ENCODE measurements at regions not wholly inside any gene's neighbourhood (a gene's known extent, or its start where the extent isn't known, plus 50 kb on each side); places are given as distances from the start of the nearest gene placed in this dataset.

DNA sequence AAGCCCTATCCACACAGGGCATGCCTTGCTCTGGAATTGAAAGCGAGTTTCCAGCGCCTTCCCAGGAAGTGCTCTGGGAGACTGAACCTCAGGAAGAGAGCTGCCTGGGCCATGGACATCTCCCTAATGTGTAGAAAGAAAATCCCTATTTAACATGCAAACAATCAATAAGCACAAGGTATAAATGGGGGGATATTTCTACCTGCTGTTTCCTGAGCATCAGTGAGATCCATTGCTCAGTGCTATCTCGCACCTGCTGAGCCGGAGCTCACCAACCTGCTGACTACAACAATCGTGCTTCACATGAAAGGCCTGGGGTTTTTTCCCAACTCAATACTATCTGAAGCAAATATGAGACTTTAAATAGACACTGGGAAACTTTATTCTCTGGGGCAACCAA is 584.0 kb downstream of the GLRX3 start:
- H3K9me3 ChIP-seq, result no peaks in the 10 kb centered on the region
- no peaks in the 10 kb centered on the region for H3K4me1 ChIP-seq
- intact Hi-C loops (cut with DNase I; ENCODE audit: low total_unique reads) (no loop called here), in situ Hi-C loops (cut with MboI; ENCODE audit: low pct_ligation_motif_present in 1 of 4, low pct_unique_long_range_greater_than_20kb in 1 of 4, low sequenced_read_pairs in 3 of 4) (no loop called here)
- H3K4me3 ChIP-seq, result no peak overlapping the region
- H3K27me3 ChIP-seq, result no peaks in the 10 kb centered on the region
- H3K36me3 ChIP-seq, result no peaks in the 10 kb centered on the region
- no peak overlapping the region for H3K27ac ChIP-seq
- TF ChIP-seq EP300 (IDR thresholded peaks at IDR 0.05; ENCODE audit: low read depth) (no peak), POLR2A (IDR thresholded peaks at IDR 0.05) (no peak), POLR2AphosphoS5 (IDR thresholded peaks at IDR 0.05) (no peak), CTCF (IDR thresholded peaks at IDR 0.05) (no peak)
- no peak for DNase-seq
- 82 to 87% methylated on average over 4 to 5 of the region's 5 CpGs for WGBS, 2 donors (ENCODE audit: low coverage in 1 of 2)

GRCh38 chr10:130721971-130722370 is 585.8 kb downstream of the GLRX3 start:
- 74 to 85% methylated on average over 4 to 13 of the region's 14 CpGs for WGBS, 2 donors (ENCODE audit: low coverage in 1 of 2)
- H3K27ac ChIP-seq, result no peak overlapping the region
- no peaks in the 10 kb centered on the region for H3K36me3 ChIP-seq
- H3K9me3 ChIP-seq, result no peaks in the 10 kb centered on the region
- in situ Hi-C loops (cut with MboI; ENCODE audit: low pct_ligation_motif_present in 1 of 4, low pct_unique_long_range_greater_than_20kb in 1 of 4, low sequenced_read_pairs in 3 of 4), result no loop called here
- no peak overlapping the region for H3K4me3 ChIP-seq
- no peak for DNase-seq
- no peak for TF ChIP-seq EP300 (IDR thresholded peaks at IDR 0.05; ENCODE audit: low read depth)
- no peak for TF ChIP-seq POLR2A (IDR thresholded peaks at IDR 0.05)
- no peak for TF ChIP-seq POLR2AphosphoS5 (IDR thresholded peaks at IDR 0.05)
- no peaks in the 10 kb centered on the region for H3K4me1 ChIP-seq
- intact Hi-C loops (cut with DNase I; ENCODE audit: low total_unique reads), result no loop called here
- H3K27me3 ChIP-seq, result no peaks in the 10 kb centered on the region

DNA sequence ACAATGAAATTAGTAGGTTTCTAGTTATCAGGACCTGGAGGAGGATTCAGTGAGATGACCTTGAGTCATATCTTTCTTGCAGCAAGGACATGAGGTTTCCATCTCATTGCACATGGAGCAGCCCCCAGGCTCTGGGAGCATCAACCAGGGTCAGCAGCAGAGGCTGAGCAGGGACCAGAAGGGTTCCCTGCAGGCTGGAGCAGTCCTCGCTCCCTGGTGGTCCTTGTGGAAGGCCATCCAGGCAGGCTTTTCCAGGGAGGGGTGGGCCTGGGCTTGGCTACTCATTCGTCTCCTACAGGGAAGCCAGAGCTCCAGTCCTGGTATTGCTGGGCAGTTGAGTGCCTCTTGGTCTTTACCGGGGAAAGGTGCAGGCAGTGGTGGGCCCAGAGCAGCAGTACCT is 587.5 kb downstream of the GLRX3 start:
- TF ChIP-seq CTCF (IDR thresholded peaks at IDR 0.05) (no peak), POLR2A (IDR thresholded peaks at IDR 0.05) (no peak), EP300 (IDR thresholded peaks at IDR 0.05; ENCODE audit: low read depth) (no peak), POLR2AphosphoS5 (IDR thresholded peaks at IDR 0.05) (no peak)
- Histone ChIP-seq H3K4me3 (no peak overlapping the region), H3K36me3 (no peaks in the 10 kb centered on the region), H3K27ac (no peak overlapping the region), H3K9me3 (no peaks in the 10 kb centered on the region), H3K27me3 (no peaks in the 10 kb centered on the region), H3K4me1 (no peaks in the 10 kb centered on the region)
- intact Hi-C loops (cut with DNase I; ENCODE audit: low total_unique reads), result no loop called here
- WGBS, 2 donors (ENCODE audit: low coverage in 1 of 2), result 86% methylated on average over 3 of the region's 3 CpGs; no CpG with 5 or more reads in 1 of the 2 donors
- in situ Hi-C loops (cut with MboI; ENCODE audit: low pct_ligation_motif_present in 1 of 4, low pct_unique_long_range_greater_than_20kb in 1 of 4, low sequenced_read_pairs in 3 of 4), result no loop called here
- DNase-seq, result no peak

DNA sequence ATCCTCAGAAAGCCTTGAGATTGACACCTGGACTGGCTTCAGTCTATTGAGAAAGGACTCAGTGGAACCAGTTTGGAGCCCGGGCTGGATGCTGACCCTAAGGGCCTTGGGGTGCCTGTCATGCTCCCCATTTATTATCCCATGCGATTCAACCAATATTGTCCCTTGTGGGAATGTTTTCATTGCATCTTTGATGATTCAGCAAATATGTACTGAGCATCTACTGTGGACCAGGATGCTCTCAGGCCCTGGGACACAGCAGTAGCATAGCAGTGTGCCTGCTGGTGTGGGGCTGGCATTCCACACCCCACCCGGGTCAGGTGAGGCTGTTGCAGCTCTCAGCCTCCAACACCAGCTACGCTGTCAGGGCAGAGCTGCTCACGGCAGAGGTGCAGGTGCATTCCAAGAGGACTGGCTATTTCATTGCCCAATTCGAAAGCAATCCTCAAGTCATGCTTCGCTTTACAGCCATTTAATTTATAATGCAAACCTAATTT is 586.0 kb downstream of the TCERG1L start:
- Histone ChIP-seq H3K27me3 (no peaks in the 10 kb centered on the region), H3K36me3 (no peaks in the 10 kb centered on the region), H3K27ac (no peak overlapping the region), H3K4me3 (no peak overlapping the region), H3K4me1 (no peaks in the 10 kb centered on the region), H3K9me3 (no peaks in the 10 kb centered on the region)
- TF ChIP-seq CTCF (IDR thresholded peaks at IDR 0.05), result no peak
- TF ChIP-seq EP300 (IDR thresholded peaks at IDR 0.05; ENCODE audit: low read depth), result no peak
- no peak for DNase-seq
- WGBS, 2 donors (ENCODE audit: low coverage in 1 of 2), result 71 to 82% methylated on average over 2 to 7 of the region's 7 CpGs
- in situ Hi-C loops (cut with MboI; ENCODE audit: low pct_ligation_motif_present in 1 of 4, low pct_unique_long_range_greater_than_20kb in 1 of 4, low sequenced_read_pairs in 3 of 4) (no loop called here), intact Hi-C loops (cut with DNase I; ENCODE audit: low total_unique reads) (no loop called here)
